PFSK-1 (cell line): ENCODE measurements at regions not wholly inside any gene's neighbourhood (a gene's known extent, or its start where the extent isn't known, plus 50 kb on each side); places are given as distances from the start of the nearest gene placed in this dataset.

ENCODE experiments used
- FOXP2 ChIP-seq: optimal IDR thresholded peaks from 2 replicates; pipeline ENCODE3; 2011; ENCODE audit warnings: borderline replicate concordance, control low read depth, inconsistent platforms; ENCODE audit not compliant: insufficient read depth; ENCODE audit errors: extremely low read length, extremely low read depth
- POLR2AphosphoS5 ChIP-seq: IDR thresholded peaks from 2 replicates; pipeline ENCODE4 v1.6.1; 2012; ENCODE audit warnings: low read depth, mild to moderate bottlenecking, control low read depth, low read length, moderate library complexity
- SIN3A ChIP-seq: IDR thresholded peaks from 2 replicates; pipeline ENCODE4 v1.6.1; 2012; ENCODE audit warnings: mild to moderate bottlenecking, low read length, moderate library complexity, borderline replicate concordance; ENCODE audit not compliant: insufficient read depth
- TAF1 ChIP-seq: IDR thresholded peaks from 2 replicates; pipeline ENCODE4 v1.6.1; 2012; ENCODE audit warnings: low read length, control low read depth, borderline replicate concordance; ENCODE audit not compliant: insufficient read depth
- TF ChIP-seq, protein P1 (sequence below), 2 experiments: IDR thresholded peaks; 2 replicates each; pipeline versions ENCODE4 v1.6.1 to v1.8.0; 2011 to 2012; ENCODE audit warnings: low read depth in 2 of 2, low read length in 2 of 2, control low read depth in 1 of 2, inconsistent platforms in 1 of 2, mild to moderate bottlenecking in 1 of 2, moderate library complexity in 1 of 2; ENCODE audit not compliant: insufficient read depth in 1 of 2

DNA sequence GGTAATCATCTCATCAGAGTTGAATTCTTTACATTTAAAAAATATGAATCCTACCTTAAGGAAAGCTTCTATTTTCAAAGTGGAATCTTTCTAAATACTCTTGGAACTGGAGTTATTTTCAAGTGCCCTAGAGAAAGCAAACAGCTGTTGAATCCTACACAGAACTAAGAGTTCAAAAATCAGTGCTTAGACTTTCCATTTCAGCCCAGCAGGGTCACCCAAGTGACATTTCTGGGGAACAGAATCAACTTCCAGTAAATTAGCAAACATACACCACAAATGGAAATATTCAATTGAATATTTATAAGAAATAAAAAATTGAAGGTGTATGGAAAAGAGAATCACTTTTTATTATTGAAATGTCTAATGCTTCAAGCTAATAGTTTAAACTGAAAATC lies 427.7 kb upstream of the NOX3 start:
- TF ChIP-seq TAF1 (no peak), SIN3A (no peak), FOXP2 (no peak), POLR2AphosphoS5 (no peak)
- TF ChIP-seq, protein P1, sequence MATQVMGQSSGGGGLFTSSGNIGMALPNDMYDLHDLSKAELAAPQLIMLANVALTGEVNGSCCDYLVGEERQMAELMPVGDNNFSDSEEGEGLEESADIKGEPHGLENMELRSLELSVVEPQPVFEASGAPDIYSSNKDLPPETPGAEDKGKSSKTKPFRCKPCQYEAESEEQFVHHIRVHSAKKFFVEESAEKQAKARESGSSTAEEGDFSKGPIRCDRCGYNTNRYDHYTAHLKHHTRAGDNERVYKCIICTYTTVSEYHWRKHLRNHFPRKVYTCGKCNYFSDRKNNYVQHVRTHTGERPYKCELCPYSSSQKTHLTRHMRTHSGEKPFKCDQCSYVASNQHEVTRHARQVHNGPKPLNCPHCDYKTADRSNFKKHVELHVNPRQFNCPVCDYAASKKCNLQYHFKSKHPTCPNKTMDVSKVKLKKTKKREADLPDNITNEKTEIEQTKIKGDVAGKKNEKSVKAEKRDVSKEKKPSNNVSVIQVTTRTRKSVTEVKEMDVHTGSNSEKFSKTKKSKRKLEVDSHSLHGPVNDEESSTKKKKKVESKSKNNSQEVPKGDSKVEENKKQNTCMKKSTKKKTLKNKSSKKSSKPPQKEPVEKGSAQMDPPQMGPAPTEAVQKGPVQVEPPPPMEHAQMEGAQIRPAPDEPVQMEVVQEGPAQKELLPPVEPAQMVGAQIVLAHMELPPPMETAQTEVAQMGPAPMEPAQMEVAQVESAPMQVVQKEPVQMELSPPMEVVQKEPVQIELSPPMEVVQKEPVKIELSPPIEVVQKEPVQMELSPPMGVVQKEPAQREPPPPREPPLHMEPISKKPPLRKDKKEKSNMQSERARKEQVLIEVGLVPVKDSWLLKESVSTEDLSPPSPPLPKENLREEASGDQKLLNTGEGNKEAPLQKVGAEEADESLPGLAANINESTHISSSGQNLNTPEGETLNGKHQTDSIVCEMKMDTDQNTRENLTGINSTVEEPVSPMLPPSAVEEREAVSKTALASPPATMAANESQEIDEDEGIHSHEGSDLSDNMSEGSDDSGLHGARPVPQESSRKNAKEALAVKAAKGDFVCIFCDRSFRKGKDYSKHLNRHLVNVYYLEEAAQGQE (IDR thresholded peaks at IDR 0.05; ENCODE audit: insufficient read depth in 1 of 2, low read depth in 2 of 2, low read length in 2 of 2): no peak

DNA sequence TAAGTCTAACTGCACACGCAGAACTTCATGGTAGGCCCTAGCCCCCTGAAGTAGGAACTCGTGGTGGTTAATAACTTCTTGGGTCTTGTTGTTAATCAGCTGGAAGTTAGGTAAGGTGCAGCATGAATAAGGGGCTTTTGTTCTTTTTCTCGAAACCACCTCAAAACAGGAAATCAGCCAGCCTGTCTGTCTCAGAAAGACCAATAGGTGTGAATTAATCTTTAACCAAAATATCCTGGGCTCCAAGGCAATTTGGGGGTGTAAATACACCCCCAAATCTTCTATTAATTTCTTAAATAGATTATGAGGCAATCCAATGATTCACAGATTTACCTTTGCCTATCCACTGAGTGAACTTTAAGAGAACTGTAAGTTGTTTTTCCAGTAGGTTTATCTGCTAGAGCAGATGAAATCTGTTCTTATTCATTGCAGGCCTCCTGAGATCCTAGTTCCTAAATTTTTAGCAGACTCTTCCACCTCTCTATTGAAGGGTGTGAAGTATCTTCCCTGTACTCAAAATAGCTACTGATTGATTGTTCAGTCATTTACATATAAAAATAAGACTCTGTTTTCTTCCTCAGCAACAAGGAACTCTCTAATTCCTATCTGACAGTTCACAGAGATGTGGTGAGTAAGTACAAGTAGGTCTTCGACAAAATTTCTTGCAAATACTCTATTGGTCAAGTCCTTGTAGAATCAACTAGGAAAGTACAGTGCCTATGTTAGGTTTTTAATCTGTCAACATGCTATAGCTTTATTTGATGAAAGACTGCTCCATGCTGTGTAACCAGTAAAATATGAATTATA lies 427.1 kb upstream of the NOX3 start:
- TF ChIP-seq TAF1 (no peak), POLR2AphosphoS5 (no peak), SIN3A (no peak), FOXP2 (no peak)
- TF ChIP-seq, protein P1 (IDR thresholded peaks at IDR 0.05; ENCODE audit: insufficient read depth in 1 of 2, low read depth in 2 of 2, low read length in 2 of 2): no peak

DNA sequence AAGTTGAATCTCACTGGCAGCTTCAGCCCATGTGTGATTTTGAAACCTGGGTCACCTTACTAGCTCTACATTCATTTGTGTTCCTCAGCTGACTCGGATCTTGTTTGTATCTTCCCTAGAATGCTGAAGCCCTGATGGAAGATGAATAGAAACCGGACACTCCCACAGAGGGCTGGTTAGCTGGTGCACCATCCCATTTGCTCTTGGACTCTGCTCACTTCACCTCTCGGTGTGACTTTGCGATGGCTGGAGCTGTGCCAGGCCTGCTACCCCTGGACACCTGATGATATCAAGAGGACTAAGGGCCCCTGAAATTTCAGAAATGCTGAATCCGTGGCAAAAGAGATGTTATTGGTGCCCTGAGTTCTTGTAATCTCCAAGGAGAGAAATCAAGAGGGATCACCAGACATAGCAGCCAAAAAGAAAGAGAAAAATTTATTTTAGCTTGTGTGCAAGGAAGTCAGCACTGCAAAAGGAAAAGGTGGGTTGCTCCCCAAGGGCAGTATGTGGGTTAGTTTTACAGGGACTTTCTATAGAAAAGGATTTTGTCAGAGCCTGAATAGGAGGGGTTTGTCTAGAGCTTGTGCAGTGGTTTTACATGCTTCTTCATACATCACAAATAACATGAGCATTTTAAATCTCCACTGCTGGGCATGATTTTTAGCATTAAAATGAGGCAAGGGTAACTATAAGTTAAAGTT lies 426.3 kb upstream of the NOX3 start:
- TF ChIP-seq POLR2AphosphoS5: no peak
- TF ChIP-seq TAF1: no peak
- TF ChIP-seq SIN3A: no peak
- no peak for TF ChIP-seq FOXP2
- TF ChIP-seq, protein P1 (IDR thresholded peaks at IDR 0.05; ENCODE audit: insufficient read depth in 1 of 2, low read depth in 2 of 2, low read length in 2 of 2): no peak

DNA sequence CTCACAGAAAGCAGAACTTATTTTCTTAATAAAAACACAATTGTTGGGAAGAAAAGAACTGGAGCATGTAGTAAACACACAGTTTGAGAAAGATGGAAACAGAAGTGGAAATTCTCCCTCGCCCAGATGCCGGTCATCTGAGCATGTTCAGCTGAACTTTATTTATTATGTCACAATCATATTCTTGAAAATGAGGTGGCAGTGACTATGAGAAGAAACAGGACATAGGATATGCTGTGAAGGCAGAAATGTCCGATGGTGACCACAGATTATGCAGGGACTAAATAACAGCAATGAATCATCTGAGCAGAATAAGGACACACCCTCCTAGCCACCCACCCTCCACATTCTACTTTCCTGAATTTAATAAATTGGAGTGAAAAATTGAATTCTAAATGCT lies 425.3 kb upstream of the NOX3 start:
- TF ChIP-seq, protein P1 (IDR thresholded peaks at IDR 0.05; ENCODE audit: insufficient read depth in 1 of 2, low read depth in 2 of 2, low read length in 2 of 2): no peak
- TF ChIP-seq TAF1 (no peak), FOXP2 (no peak), SIN3A (no peak), POLR2AphosphoS5 (no peak)
